OCI-LY7 (cell line): ENCODE measurements at regions not wholly inside any gene's neighbourhood (a gene's known extent, or its start where the extent isn't known, plus 50 kb on each side); places are given as distances from the start of the nearest gene placed in this dataset.

ENCODE experiments used
- EZH2phosphoT487 ChIP-seq: fragments of 200-600 bp; sonication (generic); IDR thresholded peaks from 2 replicates; pipeline ENCODE4 v1.6.1; 2018; ENCODE audit warnings: low read depth, borderline replicate concordance, mild to moderate bottlenecking, mixed run types, antibody characterized with exemption, low read length, moderate library complexity, mixed read lengths
- TF ChIP-seq, protein P1 (sequence below): fragments of 200-600 bp; sonication (generic); conservative IDR thresholded peaks from 2 replicates; pipeline ENCODE4 v1.5.1; 2014; ENCODE audit warnings: mild to moderate bottlenecking, antibody characterized with exemption, low read length, moderate library complexity, mixed read lengths

DNA sequence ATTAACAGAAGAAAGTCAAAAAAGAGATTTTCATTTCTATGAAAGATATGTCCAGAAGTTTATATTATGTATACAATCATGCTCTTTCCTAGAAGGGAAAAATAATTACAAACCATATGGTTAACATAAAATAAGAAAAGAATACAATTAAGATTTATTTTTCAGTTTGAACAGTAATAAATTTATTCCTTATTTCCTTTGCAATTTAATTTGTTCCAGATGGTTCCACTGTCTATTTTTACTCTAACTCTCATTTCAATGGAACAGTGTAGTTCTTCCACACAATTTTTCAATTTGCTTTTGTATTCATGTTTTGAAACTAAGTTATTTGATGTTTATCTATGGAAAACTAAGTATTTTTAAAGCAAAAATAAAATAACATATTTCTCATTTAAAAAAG is 1026.3 kb downstream of the TAF11L14 start:
- TF ChIP-seq, protein P1, sequence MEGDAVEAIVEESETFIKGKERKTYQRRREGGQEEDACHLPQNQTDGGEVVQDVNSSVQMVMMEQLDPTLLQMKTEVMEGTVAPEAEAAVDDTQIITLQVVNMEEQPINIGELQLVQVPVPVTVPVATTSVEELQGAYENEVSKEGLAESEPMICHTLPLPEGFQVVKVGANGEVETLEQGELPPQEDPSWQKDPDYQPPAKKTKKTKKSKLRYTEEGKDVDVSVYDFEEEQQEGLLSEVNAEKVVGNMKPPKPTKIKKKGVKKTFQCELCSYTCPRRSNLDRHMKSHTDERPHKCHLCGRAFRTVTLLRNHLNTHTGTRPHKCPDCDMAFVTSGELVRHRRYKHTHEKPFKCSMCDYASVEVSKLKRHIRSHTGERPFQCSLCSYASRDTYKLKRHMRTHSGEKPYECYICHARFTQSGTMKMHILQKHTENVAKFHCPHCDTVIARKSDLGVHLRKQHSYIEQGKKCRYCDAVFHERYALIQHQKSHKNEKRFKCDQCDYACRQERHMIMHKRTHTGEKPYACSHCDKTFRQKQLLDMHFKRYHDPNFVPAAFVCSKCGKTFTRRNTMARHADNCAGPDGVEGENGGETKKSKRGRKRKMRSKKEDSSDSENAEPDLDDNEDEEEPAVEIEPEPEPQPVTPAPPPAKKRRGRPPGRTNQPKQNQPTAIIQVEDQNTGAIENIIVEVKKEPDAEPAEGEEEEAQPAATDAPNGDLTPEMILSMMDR, result no peak
- no peak for TF ChIP-seq EZH2phosphoT487
